Trophoblast cell (in vitro differentiated cells and primary cell): ENCODE measurements at regions not wholly inside any gene's neighbourhood (a gene's known extent, or its start where the extent isn't known, plus 50 kb on each side); places are given as distances from the start of the nearest gene placed in this dataset.
A peak's percentile ranks its signal among the peaks of the same experiment; 100 is the strongest.

Source experiments
- DNase-seq, 2 donors: peaks; one replicate each; pipeline ENCODE4 v3.0.0-alpha.2; 2016
- H2AFZ ChIP-seq: 2 replicates; pipeline ENCODE4 v1.6.1; 2013; ENCODE audit warnings: low read length, moderate library complexity, mild to moderate bottlenecking; ENCODE audit not compliant: insufficient read depth, poor library complexity
- H2AK5ac ChIP-seq: 2 replicates; pipeline ENCODE4 v1.6.1; 2013; ENCODE audit warnings: mild to moderate bottlenecking, low read length
- H2BK120ac ChIP-seq: 2 replicates; pipeline ENCODE4 v1.6.1; 2013; ENCODE audit warnings: low read length, mild to moderate bottlenecking, moderate library complexity; ENCODE audit not compliant: insufficient read depth, poor library complexity
- H2BK12ac ChIP-seq: 2 replicates; pipeline ENCODE4 v1.6.1; 2013; ENCODE audit warnings: mild to moderate bottlenecking, low read length, moderate library complexity
- H2BK5ac ChIP-seq: 2 replicates; pipeline ENCODE4 v1.6.1; 2013; ENCODE audit warnings: low read length, low read depth, moderate library complexity, mild to moderate bottlenecking; ENCODE audit not compliant: poor library complexity
- H3K14ac ChIP-seq: 2 replicates; pipeline ENCODE4 v1.6.1; 2013; ENCODE audit warnings: mild to moderate bottlenecking, low read length
- H3K18ac ChIP-seq: 2 replicates; pipeline ENCODE4 v1.6.1; 2013; ENCODE audit warnings: mild to moderate bottlenecking, low read length
- H3K23ac ChIP-seq: 2 replicates; pipeline ENCODE4 v1.6.1; 2013; ENCODE audit warnings: low read length
- H3K27ac ChIP-seq: 2 replicates; pipeline ENCODE4 v1.5.1; 2013; ENCODE audit warnings: low read depth, mild to moderate bottlenecking, inconsistent platforms, low read length, moderate library complexity
- H3K27me3 ChIP-seq: 2 replicates; pipeline ENCODE4 v1.6.1; 2013; ENCODE audit warnings: inconsistent platforms, mild to moderate bottlenecking, low read length, moderate library complexity; ENCODE audit not compliant: insufficient read depth
- H3K36me3 ChIP-seq, 2 experiments: 1 replicate in 1 of 2; 2 replicates in 1 of 2; pipeline ENCODE4 v1.6.1; 2013; ENCODE audit warnings: low read length in 2 of 2, mild to moderate bottlenecking in 2 of 2, moderate library complexity in 1 of 2; ENCODE audit not compliant: insufficient read depth in 2 of 2, control insufficient read depth in 1 of 2
- H3K4ac ChIP-seq: 2 replicates; pipeline ENCODE4 v1.6.1; 2013; ENCODE audit warnings: low read depth, mild to moderate bottlenecking, low read length, moderate library complexity
- H3K4me1 ChIP-seq, 2 experiments: 1 replicate in 1 of 2; 2 replicates in 1 of 2; pipeline ENCODE4 v1.6.1; 2013; ENCODE audit warnings: low read length in 2 of 2, mild to moderate bottlenecking in 2 of 2, moderate library complexity in 1 of 2; ENCODE audit not compliant: insufficient read depth in 2 of 2, control insufficient read depth in 1 of 2
- H3K4me2 ChIP-seq: 2 replicates; pipeline ENCODE4 v1.6.1; 2013; ENCODE audit warnings: inconsistent platforms, mild to moderate bottlenecking, low read length, moderate library complexity
- H3K4me3 ChIP-seq: 2 replicates; pipeline ENCODE4 v1.5.1; 2013; ENCODE audit warnings: mild to moderate bottlenecking, low read depth, low read length, inconsistent platforms
- H3K79me1 ChIP-seq: one replicate; pipeline ENCODE4 v1.6.1; 2013; ENCODE audit warnings: low read length
- H3K79me2 ChIP-seq: 2 replicates; pipeline ENCODE4 v1.6.1; 2013; ENCODE audit warnings: low read length, mild to moderate bottlenecking; ENCODE audit not compliant: control insufficient read depth, insufficient read depth, poor library complexity
- H3K9ac ChIP-seq: 2 replicates; pipeline ENCODE4 v1.6.1; 2013; ENCODE audit warnings: mild to moderate bottlenecking, low read length
- H3K9me3 ChIP-seq: 2 replicates; pipeline ENCODE4 v1.6.1; 2013; ENCODE audit warnings: low read depth, mild to moderate bottlenecking, control low read depth, inconsistent platforms, low read length; ENCODE audit not compliant: insufficient read depth
- H4K12ac ChIP-seq: 2 replicates; pipeline ENCODE4 v1.6.1; 2013; ENCODE audit warnings: low read depth, mild to moderate bottlenecking, low read length, moderate library complexity
- H4K8ac ChIP-seq: 2 replicates; pipeline ENCODE4 v1.6.1; 2013; ENCODE audit warnings: low read depth, mild to moderate bottlenecking, low read length, moderate library complexity
- H4K91ac ChIP-seq: one replicate; pipeline ENCODE4 v1.6.1; 2013; ENCODE audit warnings: low read depth, mild to moderate bottlenecking, low read length, moderate library complexity
- WGBS: extraction: QIAGEN DNeasy Blood & Tissue Kit; methylation state at CpG from one replicate; pipeline ENCODE4 v1.1.7; 2013; ENCODE audit warnings: missing lambda C conversion rate; ENCODE audit not compliant: insufficient read length, insufficient coverage; ENCODE audit errors: extremely low coverage; 5-methylcytosine and 5-hydroxymethylcytosine counted together

GRCh38 chr12:113766131-113766878 is 199.8 kb downstream of the RBM19 start:
- Histone ChIP-seq H3K79me2 (no peaks in the 10 kb centered on the region), H3K9me3 (peaks cover 4% of the 10 kb centered on the region), H3K36me3 (no peaks in the 10 kb centered on the region), H4K12ac (no peak overlapping the region), H2AFZ (no peak overlapping the region), H2BK12ac (no peak overlapping the region), H3K18ac (peak overlapping the region; percentile 11), H2AK5ac (no peak overlapping the region), H3K4ac (no peak overlapping the region), H3K4me2 (no peak overlapping the region), H3K14ac (no peak overlapping the region), H3K27me3 (no peaks in the 10 kb centered on the region), H3K79me1 (peaks cover 3% of the 10 kb centered on the region), H2BK5ac (no peak overlapping the region), H3K27ac (no peak overlapping the region), H4K91ac (no peak overlapping the region), H2BK120ac (no peak overlapping the region), H3K4me1 (peaks cover 8 to 10% of the 10 kb centered on the region in 2 experiments), H3K23ac (no peak overlapping the region), H3K9ac (no peak overlapping the region), H4K8ac (peak overlapping the region; percentile 13), H3K4me3 (no peak overlapping the region)
- WGBS: no CpG with 5 or more reads among the region's 36 CpGs
- DNase-seq: no peak

GRCh38 chr12:113764661-113765060 is 201.5 kb downstream of the RBM19 start:
- Histone ChIP-seq H4K12ac (no peak overlapping the region), H3K36me3 (no peaks in the 10 kb centered on the region), H3K18ac (no peak overlapping the region), H3K4ac (no peak overlapping the region), H3K79me2 (no peaks in the 10 kb centered on the region), H2AK5ac (no peak overlapping the region), H4K91ac (no peak overlapping the region), H2BK12ac (no peak overlapping the region), H3K14ac (no peak overlapping the region), H3K9ac (no peak overlapping the region), H3K9me3 (peaks cover 4% of the 10 kb centered on the region), H4K8ac (no peak overlapping the region), H3K27ac (no peak overlapping the region), H3K23ac (no peak overlapping the region), H3K79me1 (peaks cover 3% of the 10 kb centered on the region), H3K4me2 (no peak overlapping the region), H3K4me1 (peaks cover 8 to 10% of the 10 kb centered on the region in 2 experiments), H3K4me3 (no peak overlapping the region), H3K27me3 (no peaks in the 10 kb centered on the region), H2BK5ac (no peak overlapping the region), H2AFZ (no peak overlapping the region), H2BK120ac (no peak overlapping the region)
- no peak for DNase-seq
- no CpG with 5 or more reads among the region's 10 CpGs for WGBS

- Histone ChIP-seq H3K4me1 (peaks cover 8 to 10% of the 10 kb centered on the region in 2 experiments), H3K18ac (no peak overlapping the region), H2BK120ac (no peak overlapping the region), H3K9ac (no peak overlapping the region), H3K4ac (no peak overlapping the region), H3K4me2 (no peak overlapping the region), H2BK5ac (no peak overlapping the region), H3K9me3 (peaks cover 4% of the 10 kb centered on the region), H3K27me3 (no peaks in the 10 kb centered on the region), H3K27ac (no peak overlapping the region), H3K4me3 (peak overlapping the region; percentile 53), H3K79me2 (no peaks in the 10 kb centered on the region), H3K36me3 (no peaks in the 10 kb centered on the region), H4K91ac (no peak overlapping the region), H2BK12ac (no peak overlapping the region), H2AK5ac (no peak overlapping the region), H3K14ac (no peak overlapping the region), H2AFZ (no peak overlapping the region), H3K79me1 (peaks cover 3% of the 10 kb centered on the region), H3K23ac (peak overlapping the region; percentile 88), H4K12ac (no peak overlapping the region), H4K8ac (no peak overlapping the region)
- no CpG with 5 or more reads among the region's 17 CpGs for WGBS
- DNase-seq: no peak
These were observed 203.0 kb downstream of the RBM19 start for GRCh38 chr12:113762882-113763816.

- Histone ChIP-seq H3K4ac (no peak overlapping the region), H2AFZ (no peak overlapping the region), H4K8ac (no peak overlapping the region), H3K79me1 (peaks cover 3% of the 10 kb centered on the region), H3K18ac (no peak overlapping the region), H3K9ac (no peak overlapping the region), H3K4me2 (no peak overlapping the region), H2BK12ac (no peak overlapping the region), H2AK5ac (no peak overlapping the region), H2BK5ac (no peak overlapping the region), H3K9me3 (peaks cover 4% of the 10 kb centered on the region), H3K4me1 (peaks cover 7 to 9% of the 10 kb centered on the region in 2 experiments), H4K91ac (no peak overlapping the region), H3K14ac (no peak overlapping the region), H3K79me2 (no peaks in the 10 kb centered on the region), H2BK120ac (no peak overlapping the region), H3K27me3 (no peaks in the 10 kb centered on the region), H4K12ac (no peak overlapping the region), H3K23ac (no peak overlapping the region), H3K36me3 (no peaks in the 10 kb centered on the region), H3K27ac (no peak overlapping the region), H3K4me3 (no peak overlapping the region)
- WGBS: 100% methylated on average over 2 of the region's 19 CpGs
- DNase-seq: no peak
These were observed 203.8 kb downstream of the RBM19 start for GRCh38 chr12:113762155-113762881.
